HEK293 (cell line): ENCODE measurements at regions not wholly inside any gene's neighbourhood (a gene's known extent, or its start where the extent isn't known, plus 50 kb on each side); places are given as distances from the start of the nearest gene placed in this dataset.

Source experiments
- CTCF ChIA-PET: fragments of 350-600 bp; formaldehyde crosslinking; extraction: SDS; loops from one replicate; lab custom pipeline; 2021; ENCODE audit warnings: antibody characterized with exemption; lab: Yijun Ruan, JAX
- POLR2A ChIA-PET: fragments of 300-600 bp; formaldehyde crosslinking; extraction: SDS; loops from one replicate; lab custom pipeline; 2020; ENCODE audit warnings: antibody characterized with exemption, inconsistent platforms; lab: Yijun Ruan, JAX
- H3K27ac ChIP-seq: fragments of 200-500 bp; sonication (Bioruptor generic); 2 replicates; pipeline ENCODE4 v1.5.1; 2014; ENCODE audit warnings: low read depth, low read length, control low read depth, inconsistent platforms; ENCODE audit errors: extremely low read depth
- H3K36me3 ChIP-seq, 2 experiments: fragments of 200-500 bp in 1 of 2; sonication (Bioruptor generic) in 1 of 2; 1 replicate in 1 of 2; 2 replicates in 1 of 2; pipeline ENCODE4 v1.5.1; 2014 to 2017; ENCODE audit warnings: inconsistent platforms in 2 of 2, low read length in 2 of 2; ENCODE audit not compliant: control insufficient read depth in 2 of 2, insufficient read depth in 1 of 2
- H3K4me1 ChIP-seq: fragments of 200-500 bp; sonication (Bioruptor generic); 2 replicates; pipeline ENCODE4 v1.5.1; 2014; ENCODE audit warnings: mild to moderate bottlenecking, low read length, inconsistent platforms; ENCODE audit not compliant: control insufficient read depth, insufficient read depth
- H3K4me3 ChIP-seq: 2 replicates; pipeline ENCODE4 v1.5.1; 2011; ENCODE audit warnings: low read depth, mild to moderate bottlenecking, control low read depth, low read length, moderate library complexity
- H3K9me3 ChIP-seq: fragments of 200-500 bp; sonication (Bioruptor generic); 2 replicates; pipeline ENCODE4 v1.5.1; 2014; ENCODE audit warnings: low read depth, low read length, inconsistent platforms; ENCODE audit not compliant: control insufficient read depth, insufficient read depth
- GLI4 ChIP-seq: fragments of 450-650 bp; formaldehyde crosslinking; IDR thresholded peaks from 2 replicates; pipeline ENCODE4 v1.5.1; 2016; ENCODE audit warnings: missing biosample characterization, missing genetic modification characterization
- KLF7 ChIP-seq: fragments of 450-650 bp; formaldehyde crosslinking; IDR thresholded peaks from 2 replicates; pipeline ENCODE4 v1.5.1; 2016; ENCODE audit warnings: missing biosample characterization, missing genetic modification characterization, borderline replicate concordance
- PRDM1 ChIP-seq: fragments of 450-650 bp; formaldehyde crosslinking; IDR thresholded peaks from 2 replicates; pipeline ENCODE4; 2016; ENCODE audit warnings: missing biosample characterization, missing genetic modification characterization
- TRIM28 ChIP-seq: IDR thresholded peaks from 2 replicates; pipeline ENCODE4 v1.6.1; 2011; ENCODE audit warnings: low read length, control low read depth, borderline replicate concordance
- ZBTB10 ChIP-seq: fragments of 450-650 bp; formaldehyde crosslinking; IDR thresholded peaks from 2 replicates; pipeline ENCODE4 v1.5.1; 2016; ENCODE audit warnings: missing biosample characterization, missing genetic modification characterization
- ZBTB6 ChIP-seq: fragments of 450-650 bp; formaldehyde crosslinking; IDR thresholded peaks from 2 replicates; pipeline ENCODE4 v1.5.1; 2017; ENCODE audit warnings: missing biosample characterization, missing genetic modification characterization
- ZNF10 ChIP-seq: fragments of 450-650 bp; formaldehyde crosslinking; IDR thresholded peaks from 2 replicates; pipeline ENCODE4 v1.5.1; 2017; ENCODE audit warnings: missing biosample characterization, missing genetic modification characterization
- ZNF112 ChIP-seq: fragments of 450-650 bp; formaldehyde crosslinking; IDR thresholded peaks from 2 replicates; pipeline ENCODE4 v1.5.0; 2017; ENCODE audit warnings: missing biosample characterization, missing genetic modification characterization
- ZNF132 ChIP-seq: fragments of 450-650 bp; formaldehyde crosslinking; IDR thresholded peaks from 2 replicates; pipeline ENCODE4 v1.5.1; 2017; ENCODE audit warnings: missing biosample characterization, missing genetic modification characterization, borderline replicate concordance
- ZNF140 ChIP-seq: fragments of 450-650 bp; formaldehyde crosslinking; IDR thresholded peaks from 2 replicates; pipeline ENCODE4 v1.5.1; 2016; ENCODE audit warnings: missing biosample characterization, missing genetic modification characterization
- ZNF24 ChIP-seq: fragments of 450-650 bp; formaldehyde crosslinking; IDR thresholded peaks from 2 replicates; pipeline ENCODE4 v1.5.1; 2016; ENCODE audit warnings: missing biosample characterization, missing genetic modification characterization
- ZNF274 ChIP-seq, 2 experiments: fragments of 200-500 bp in 1 of 2; fragments of 450-650 bp in 1 of 2; sonication (Bioruptor generic) in 1 of 2; formaldehyde crosslinking in 1 of 2; IDR thresholded peaks; 2 replicates each; pipeline versions ENCODE4 v1.5.1 to v1.6.1; 2014 to 2016; ENCODE audit warnings: borderline replicate concordance in 1 of 2, inconsistent platforms in 1 of 2, low read length in 1 of 2, missing biosample characterization in 1 of 2, missing genetic modification characterization in 1 of 2
- ZNF391 ChIP-seq: fragments of 450-650 bp; formaldehyde crosslinking; IDR thresholded peaks from 2 replicates; pipeline ENCODE4 v1.5.1; 2016; ENCODE audit warnings: low read depth, missing biosample characterization, missing genetic modification characterization, borderline replicate concordance
- ZNF530 ChIP-seq: fragments of 450-650 bp; formaldehyde crosslinking; IDR thresholded peaks from 2 replicates; pipeline ENCODE4 v1.5.1; 2016; ENCODE audit warnings: low read depth, missing biosample characterization, missing genetic modification characterization
- ZNF558 ChIP-seq: fragments of 450-650 bp; formaldehyde crosslinking; IDR thresholded peaks from 2 replicates; pipeline ENCODE4 v1.5.1; 2016; ENCODE audit warnings: missing biosample characterization, missing genetic modification characterization
- ZNF571 ChIP-seq: fragments of 450-650 bp; formaldehyde crosslinking; IDR thresholded peaks from 2 replicates; pipeline ENCODE4 v1.5.0; 2017; ENCODE audit warnings: missing biosample characterization, missing genetic modification characterization
- ZNF658 ChIP-seq: fragments of 450-650 bp; formaldehyde crosslinking; IDR thresholded peaks from 2 replicates; pipeline ENCODE4; 2016; ENCODE audit warnings: missing biosample characterization, missing genetic modification characterization
- ZNF792 ChIP-seq: fragments of 450-650 bp; formaldehyde crosslinking; IDR thresholded peaks from 2 replicates; pipeline ENCODE4 v1.5.1; 2016; ENCODE audit warnings: missing biosample characterization, missing genetic modification characterization
- ZXDB ChIP-seq: fragments of 450-650 bp; formaldehyde crosslinking; IDR thresholded peaks from 2 replicates; pipeline ENCODE4 v1.5.1; 2016; ENCODE audit warnings: missing biosample characterization, missing genetic modification characterization
- TF ChIP-seq, protein P1 (sequence below): fragments of 450-650 bp; IDR thresholded peaks from 2 replicates; pipeline ENCODE4 v1.5.1; 2018; ENCODE audit warnings: missing biosample characterization, mild to moderate bottlenecking, missing genetic modification characterization
- TF ChIP-seq, protein P2 (sequence below): fragments of 450-650 bp; formaldehyde crosslinking; IDR thresholded peaks from 2 replicates; pipeline ENCODE4 v1.5.1; 2016; ENCODE audit warnings: missing biosample characterization, missing genetic modification characterization

GRCh38 chr6:12593771-12594529, 122.6 kb upstream of the PHACTR1 start:
- H3K4me3 ChIP-seq = no peak overlapping the region
- no peaks in the 10 kb centered on the region for H3K36me3 ChIP-seq
- no peak for TF ChIP-seq KLF7
- no peak for TF ChIP-seq ZNF24 (tag by site-specific recombination)
- TF ChIP-seq, all 188 proteins: peak for 0
- ChIA-PET CTCF (interaction anchor here (1.1 to 2.0 kb wide), 2 partner anchors 9 to 17 kb away, joined by 3 to 5 read pairs; no protein-coding TSS in a partner anchor), POLR2A (no interaction called here)
- no peak overlapping the region for H3K27ac ChIP-seq
- H3K9me3 ChIP-seq = no peaks in the 10 kb centered on the region
- H3K4me1 ChIP-seq = no peaks in the 10 kb centered on the region

DNA sequence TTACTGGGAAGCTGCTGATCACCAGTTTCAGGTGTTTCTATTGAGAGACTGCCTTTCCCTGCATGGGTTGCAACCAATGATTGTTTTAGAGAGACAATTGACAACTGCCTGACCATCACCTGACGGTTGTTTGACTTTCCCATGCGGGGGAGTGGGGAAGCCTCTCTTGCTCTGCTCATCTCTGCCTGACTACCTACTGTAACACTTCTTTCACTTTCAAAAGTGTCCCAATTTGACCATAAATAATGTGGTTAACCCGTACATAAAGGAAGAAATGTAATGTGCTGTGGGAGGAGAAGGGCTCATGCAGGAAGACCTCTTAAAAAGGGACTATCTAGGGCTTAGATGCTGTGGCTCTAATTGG, 122.1 kb upstream of the PHACTR1 start:
- CTCF ChIA-PET = interaction anchor here (0.7 to 2.0 kb wide), 5 partner anchors 9 to 339 kb away, joined by 3 to 5 read pairs (median 4); no protein-coding TSS in a partner anchor
- H3K27ac ChIP-seq = no peak overlapping the region
- POLR2A ChIA-PET = no interaction called here
- H3K36me3 ChIP-seq = no peaks in the 10 kb centered on the region
- H3K4me3 ChIP-seq = no peak overlapping the region
- H3K4me1 ChIP-seq = no peaks in the 10 kb centered on the region
- no peak for TF ChIP-seq ZBTB10
- TF ChIP-seq, protein P1, sequence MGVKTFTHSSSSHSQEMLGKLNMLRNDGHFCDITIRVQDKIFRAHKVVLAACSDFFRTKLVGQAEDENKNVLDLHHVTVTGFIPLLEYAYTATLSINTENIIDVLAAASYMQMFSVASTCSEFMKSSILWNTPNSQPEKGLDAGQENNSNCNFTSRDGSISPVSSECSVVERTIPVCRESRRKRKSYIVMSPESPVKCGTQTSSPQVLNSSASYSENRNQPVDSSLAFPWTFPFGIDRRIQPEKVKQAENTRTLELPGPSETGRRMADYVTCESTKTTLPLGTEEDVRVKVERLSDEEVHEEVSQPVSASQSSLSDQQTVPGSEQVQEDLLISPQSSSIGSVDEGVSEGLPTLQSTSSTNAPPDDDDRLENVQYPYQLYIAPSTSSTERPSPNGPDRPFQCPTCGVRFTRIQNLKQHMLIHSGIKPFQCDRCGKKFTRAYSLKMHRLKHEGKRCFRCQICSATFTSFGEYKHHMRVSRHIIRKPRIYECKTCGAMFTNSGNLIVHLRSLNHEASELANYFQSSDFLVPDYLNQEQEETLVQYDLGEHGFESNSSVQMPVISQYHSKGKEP (tag by site-specific recombination) = no peak
- TF ChIP-seq ZNF140 (tag by site-specific recombination) = no peak
- TF ChIP-seq ZNF391 = no peak
- TF ChIP-seq, protein P2, sequence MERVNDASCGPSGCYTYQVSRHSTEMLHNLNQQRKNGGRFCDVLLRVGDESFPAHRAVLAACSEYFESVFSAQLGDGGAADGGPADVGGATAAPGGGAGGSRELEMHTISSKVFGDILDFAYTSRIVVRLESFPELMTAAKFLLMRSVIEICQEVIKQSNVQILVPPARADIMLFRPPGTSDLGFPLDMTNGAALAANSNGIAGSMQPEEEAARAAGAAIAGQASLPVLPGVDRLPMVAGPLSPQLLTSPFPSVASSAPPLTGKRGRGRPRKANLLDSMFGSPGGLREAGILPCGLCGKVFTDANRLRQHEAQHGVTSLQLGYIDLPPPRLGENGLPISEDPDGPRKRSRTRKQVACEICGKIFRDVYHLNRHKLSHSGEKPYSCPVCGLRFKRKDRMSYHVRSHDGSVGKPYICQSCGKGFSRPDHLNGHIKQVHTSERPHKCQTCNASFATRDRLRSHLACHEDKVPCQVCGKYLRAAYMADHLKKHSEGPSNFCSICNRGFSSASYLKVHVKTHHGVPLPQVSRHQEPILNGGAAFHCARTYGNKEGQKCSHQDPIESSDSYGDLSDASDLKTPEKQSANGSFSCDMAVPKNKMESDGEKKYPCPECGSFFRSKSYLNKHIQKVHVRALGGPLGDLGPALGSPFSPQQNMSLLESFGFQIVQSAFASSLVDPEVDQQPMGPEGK = no peak
- TF ChIP-seq PRDM1 (tag by site-specific recombination) = no peak
- TF ChIP-seq ZBTB6 = no peak
- TF ChIP-seq ZNF792 (tag by site-specific recombination) = no peak
- no peak for TF ChIP-seq ZNF10 (tag by site-specific recombination)
- TF ChIP-seq ZNF112 = no peak
- no peak for TF ChIP-seq ZNF658 (tag by site-specific recombination)
- TF ChIP-seq ZNF132 = no peak
- no peak for TF ChIP-seq GLI4 (tag by site-specific recombination)
- TF ChIP-seq ZNF571 (tag by site-specific recombination) = no peak
- TF ChIP-seq ZNF274 (IDR thresholded peaks at IDR 0.05; ENCODE audit: low read length) = no peak
- no peak for TF ChIP-seq ZNF274 (tag by site-specific recombination; IDR thresholded peaks at IDR 0.05; ENCODE audit: borderline replicate concordance)
- no peak for TF ChIP-seq ZNF530 (tag by site-specific recombination)
- TF ChIP-seq TRIM28 = no peak
- no peak for TF ChIP-seq ZNF558
- TF ChIP-seq ZXDB (tag by site-specific recombination) = no peak
- H3K9me3 ChIP-seq = no peaks in the 10 kb centered on the region
